NCI-H1105 (cell line): ENCODE measurements at regions not wholly inside any gene's neighbourhood (a gene's known extent, or its start where the extent isn't known, plus 50 kb on each side); places are given as distances from the start of the nearest gene placed in this dataset.

ENCODE experiments used
- DNase-seq: peaks from one replicate; lab custom pipeline; 2025; lab: John Stamatoyannopoulos, UW

- DNase-seq: no peak
These were observed 646.6 kb downstream of the HACE1 start for GRCh38 chr6:104212977-104213668.

DNA sequence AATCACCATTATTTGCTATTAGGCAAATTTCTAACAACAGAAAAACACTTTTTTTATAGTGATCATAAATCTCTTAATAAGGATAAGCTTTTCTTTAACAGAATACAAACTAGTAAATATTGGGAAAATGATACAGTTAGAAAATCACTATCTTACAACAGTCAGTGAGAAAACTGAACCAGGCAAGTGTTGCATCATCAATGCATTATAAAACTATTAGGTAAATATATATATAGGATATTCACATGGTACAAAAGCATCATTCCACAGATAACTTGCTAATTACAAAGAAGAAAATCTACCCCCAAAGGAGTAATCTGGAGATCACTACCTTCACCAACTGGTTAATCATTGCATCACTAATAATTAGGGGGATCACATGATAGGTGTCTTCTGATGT, 652.1 kb downstream of the HACE1 start:
- no peak for DNase-seq

DNA sequence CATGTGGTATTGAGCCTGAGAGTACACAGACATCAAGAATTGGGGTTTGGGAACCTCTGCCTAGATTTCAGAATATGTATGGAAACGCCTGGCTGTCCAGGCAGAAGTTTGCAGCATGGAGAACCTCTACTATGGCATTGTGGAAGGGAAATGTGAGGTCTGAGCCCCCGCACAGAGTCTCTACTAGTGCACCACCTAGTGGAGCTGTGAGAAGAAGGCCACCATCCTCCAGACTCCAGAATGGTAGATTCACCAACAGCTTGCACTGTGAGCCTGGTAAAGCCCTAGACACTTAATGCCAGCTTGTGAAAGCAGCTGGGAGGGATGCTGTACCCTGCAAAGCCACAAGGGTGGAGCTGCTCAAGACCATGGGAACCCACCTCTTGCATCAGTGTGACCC, 658.2 kb downstream of the HACE1 start:
- DNase-seq: no peak

- DNase-seq: no peak
These were observed 672.1 kb downstream of the HACE1 start for GRCh38 chr6:104187616-104188015.

GRCh38 chr6:104186831-104187230, 672.9 kb downstream of the HACE1 start:
- no peak for DNase-seq

GRCh38 chr6:104183816-104184435, 675.8 kb downstream of the HACE1 start:
- DNase-seq: no peak

- DNase-seq: no peak
These were observed 676.9 kb downstream of the HACE1 start for GRCh38 chr6:104182811-104183210.

DNA sequence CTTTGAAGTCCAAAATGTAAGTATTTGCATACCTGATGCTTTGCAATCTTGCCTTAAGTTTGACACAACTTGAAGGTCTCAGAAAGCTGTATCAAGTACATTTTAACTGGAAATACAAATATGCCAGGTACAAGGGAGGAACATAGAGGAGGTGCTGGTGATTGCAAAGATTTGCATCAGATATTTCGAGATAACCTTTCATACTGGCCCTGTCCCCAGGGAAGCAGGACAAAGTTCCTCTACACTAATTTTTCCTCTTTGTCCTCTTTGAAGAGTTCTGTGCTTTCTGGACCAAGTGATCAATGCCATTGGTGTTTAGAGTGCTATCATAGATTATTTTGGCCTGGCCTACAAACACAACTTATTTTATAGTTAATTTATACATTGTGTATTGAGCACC, 686.1 kb downstream of the HACE1 start:
- DNase-seq: no peak

DNA sequence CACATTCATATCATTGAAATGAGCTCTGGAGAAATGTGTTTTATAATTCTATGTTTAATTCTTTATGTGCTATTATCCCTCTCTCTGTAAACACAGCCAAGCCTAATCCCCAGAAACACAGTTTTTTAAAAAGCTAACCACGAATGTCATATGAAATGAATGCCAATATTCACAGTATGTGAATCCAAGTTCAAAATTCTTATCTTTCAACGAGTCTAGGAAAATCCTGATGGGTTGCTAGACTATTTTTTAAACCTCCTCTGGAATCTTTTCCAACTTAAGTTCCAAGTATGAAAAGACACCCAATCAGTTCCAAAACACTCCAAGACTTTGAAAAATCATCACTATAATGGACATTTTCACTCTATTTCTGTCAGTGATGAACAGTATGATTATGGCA, 689.3 kb downstream of the HACE1 start:
- no peak for DNase-seq

DNA sequence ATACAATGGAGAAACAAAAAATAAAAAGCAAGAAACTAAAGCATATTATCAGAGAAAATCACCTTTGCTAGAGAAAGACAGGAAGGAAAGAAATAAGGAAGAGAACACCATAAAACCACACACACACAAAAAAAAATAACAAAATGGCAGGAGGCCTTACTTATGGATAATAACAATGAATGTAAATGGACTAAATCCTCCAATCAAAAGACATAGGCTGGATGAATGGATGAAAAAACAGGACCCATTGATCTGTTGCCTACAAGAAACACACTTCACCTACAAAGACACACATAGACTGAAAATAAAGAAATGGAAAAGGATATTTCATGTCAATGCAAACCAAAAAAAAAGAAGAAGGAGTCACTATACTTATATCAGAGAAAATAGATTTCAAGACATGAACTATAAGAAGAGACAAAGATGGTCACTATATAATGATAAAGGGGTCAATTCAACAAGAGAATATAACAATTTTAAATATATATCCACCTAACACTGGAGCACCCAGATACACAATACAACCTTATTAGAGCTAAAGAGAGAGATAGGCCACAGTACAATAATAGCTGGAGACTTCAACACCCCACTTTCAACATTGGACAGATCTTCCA, 693.6 kb downstream of the HACE1 start:
- DNase-seq: no peak

- DNase-seq: no peak
These were observed 697.6 kb downstream of the HACE1 start for GRCh38 chr6:104162036-104162669.

DNA sequence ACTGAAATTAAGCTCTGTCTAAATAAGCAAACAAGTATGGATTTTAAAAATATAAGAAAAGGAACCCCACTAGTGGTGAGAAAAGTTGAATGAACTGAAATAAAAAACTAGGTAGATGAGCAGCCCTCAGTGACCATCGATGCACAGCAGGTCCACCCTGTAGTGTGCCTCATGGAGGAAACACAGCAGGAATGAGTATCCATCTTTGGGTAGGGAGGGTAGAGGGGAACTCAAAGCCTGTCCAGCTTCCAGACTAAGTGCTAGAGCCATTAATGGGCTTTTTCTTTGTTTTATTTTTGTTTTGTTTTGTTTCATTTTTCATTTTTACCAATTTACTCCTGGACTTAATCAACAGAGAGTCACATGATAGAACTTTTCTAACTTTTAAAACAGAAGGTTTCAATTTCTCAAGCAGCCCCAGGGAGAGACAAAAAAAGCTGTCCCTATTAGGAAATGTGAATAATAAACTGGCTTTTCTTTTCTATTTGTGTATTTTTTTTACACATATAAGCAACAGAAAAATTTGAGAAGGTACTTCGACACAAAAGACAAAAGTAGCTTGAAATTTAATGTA, 700.6 kb downstream of the HACE1 start:
- no peak for DNase-seq

GRCh38 chr6:104143757-104144156, 716.0 kb downstream of the HACE1 start:
- DNase-seq: no peak

DNA sequence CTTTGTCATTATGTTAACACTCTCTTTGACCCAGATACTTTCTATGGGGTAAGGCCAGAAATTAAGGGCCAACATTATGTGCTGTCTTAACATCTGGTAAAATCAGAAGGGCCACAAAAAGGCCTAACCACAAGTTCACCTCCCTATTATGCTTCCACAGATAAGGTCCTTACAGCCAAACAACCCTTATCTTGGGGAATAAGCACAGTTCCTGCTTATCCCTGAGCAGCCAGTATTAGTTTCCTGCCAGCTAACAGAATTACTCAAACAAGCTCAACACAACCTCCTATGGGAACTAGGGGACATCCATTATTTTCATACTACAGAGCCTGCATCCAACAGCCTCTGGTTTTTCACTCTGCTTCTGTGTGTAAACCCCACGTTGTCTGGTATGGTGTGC, 724.8 kb downstream of the HACE1 start:
- DNase-seq: no peak

- DNase-seq: no peak
These were observed 729.4 kb downstream of the HACE1 start for GRCh38 chr6:104130343-104130742.

DNA sequence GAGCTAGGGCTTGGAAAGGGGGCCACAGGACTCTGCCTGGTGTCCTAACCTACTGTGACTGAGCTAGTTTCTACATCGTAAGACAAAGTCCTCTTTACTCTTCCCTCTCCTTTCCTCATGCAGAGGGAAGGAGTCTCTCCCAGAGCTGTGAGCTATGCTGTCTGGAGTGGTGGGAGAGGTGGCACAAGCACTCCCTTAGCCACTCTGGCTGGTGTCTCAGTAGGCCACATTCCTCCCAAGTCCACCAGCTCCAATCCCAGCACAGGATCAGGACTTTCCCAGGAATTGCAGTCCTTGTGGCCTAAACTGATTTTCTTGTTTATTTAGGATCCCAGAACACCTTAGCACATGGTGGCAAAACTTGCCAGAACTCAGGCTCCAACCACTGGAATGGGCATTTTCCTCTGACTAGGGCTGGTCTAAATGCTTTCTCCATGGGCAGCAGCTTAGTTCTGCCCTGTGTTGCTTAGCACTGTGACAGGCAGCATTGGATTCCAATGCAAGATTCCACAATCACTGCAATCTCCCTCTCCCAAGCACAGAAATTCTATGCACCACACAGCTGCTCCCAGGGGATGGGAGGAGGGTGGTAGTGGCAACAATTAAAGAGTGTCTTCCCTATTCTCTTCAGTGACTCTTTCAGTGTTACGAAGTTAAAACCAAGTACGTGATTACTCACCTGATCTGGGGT, 733.3 kb downstream of the HACE1 start:
- no peak for DNase-seq

DNA sequence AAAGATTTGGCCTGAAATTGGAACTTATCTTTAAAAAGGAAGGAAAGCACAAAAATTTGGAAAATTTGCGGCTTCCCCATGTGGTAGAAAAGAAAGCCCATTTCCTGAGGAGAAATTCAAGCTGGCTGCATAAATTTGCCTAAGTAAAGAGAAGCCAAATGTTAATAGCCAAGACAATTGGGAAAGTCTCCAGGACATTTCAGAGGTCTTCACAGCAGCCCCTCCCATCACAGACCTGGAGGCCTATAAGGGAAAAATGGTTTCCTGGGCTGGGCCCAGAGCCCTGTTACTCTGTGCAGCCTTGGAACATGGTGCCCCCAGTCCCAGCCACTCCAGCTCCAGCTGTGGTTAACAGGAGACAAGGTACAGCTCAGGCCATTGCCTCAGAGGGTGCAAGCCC, 736.5 kb downstream of the HACE1 start:
- DNase-seq: no peak

DNA sequence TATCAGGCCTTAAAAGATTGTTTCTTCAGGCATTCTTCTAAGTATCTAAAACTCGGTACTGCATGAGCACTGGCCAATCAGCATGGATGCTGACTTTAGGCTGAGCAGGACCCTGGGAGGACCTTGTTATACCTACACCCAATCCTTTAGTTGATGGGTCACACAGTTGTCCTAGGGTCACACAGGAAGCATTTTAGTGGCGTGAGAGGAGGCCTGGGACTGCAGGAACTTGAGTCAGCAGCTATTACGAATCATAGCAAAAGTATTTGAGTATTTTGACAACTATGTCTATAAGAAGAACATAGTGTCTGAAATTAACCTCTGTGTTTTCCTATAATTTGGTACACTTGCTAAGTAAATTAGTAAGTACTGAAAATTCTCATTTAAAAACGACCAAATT, 741.4 kb downstream of the HACE1 start:
- DNase-seq: no peak

- no peak for DNase-seq
These were observed 749.9 kb downstream of the HACE1 start for GRCh38 chr6:104109806-104110205.

DNA sequence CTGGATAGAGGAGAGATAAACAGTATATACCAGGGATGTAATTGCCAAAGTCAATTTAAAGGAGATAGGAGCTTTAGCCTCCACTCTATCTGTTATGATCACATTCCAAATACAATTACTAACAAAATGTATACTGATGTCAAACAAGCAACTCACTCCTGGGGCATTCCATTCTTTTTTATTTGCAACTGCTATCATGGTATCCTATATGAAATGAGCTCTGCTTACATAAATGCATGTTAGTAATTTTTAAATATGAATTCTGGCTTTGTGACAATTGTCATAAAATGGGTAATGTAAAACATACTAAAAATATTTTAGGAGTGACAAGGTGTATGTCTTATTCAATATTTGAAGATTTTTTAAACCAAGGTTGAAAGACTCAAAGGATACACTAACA, 751.1 kb downstream of the HACE1 start:
- no peak for DNase-seq

- peak; percentile 53 for DNase-seq
These were observed 763.9 kb downstream of the HACE1 start for GRCh38 chr6:104095661-104096416.
